ENCODE measurements at regions not wholly inside any gene's neighbourhood (a gene's known extent, or its start where the extent isn't known, plus 50 kb on each side); places are given as distances from the start of the nearest gene placed in this dataset.

- TF ChIP-seq CTCF (IDR thresholded peaks at IDR 0.05) = no peak
- TF ChIP-seq, protein P1, sequence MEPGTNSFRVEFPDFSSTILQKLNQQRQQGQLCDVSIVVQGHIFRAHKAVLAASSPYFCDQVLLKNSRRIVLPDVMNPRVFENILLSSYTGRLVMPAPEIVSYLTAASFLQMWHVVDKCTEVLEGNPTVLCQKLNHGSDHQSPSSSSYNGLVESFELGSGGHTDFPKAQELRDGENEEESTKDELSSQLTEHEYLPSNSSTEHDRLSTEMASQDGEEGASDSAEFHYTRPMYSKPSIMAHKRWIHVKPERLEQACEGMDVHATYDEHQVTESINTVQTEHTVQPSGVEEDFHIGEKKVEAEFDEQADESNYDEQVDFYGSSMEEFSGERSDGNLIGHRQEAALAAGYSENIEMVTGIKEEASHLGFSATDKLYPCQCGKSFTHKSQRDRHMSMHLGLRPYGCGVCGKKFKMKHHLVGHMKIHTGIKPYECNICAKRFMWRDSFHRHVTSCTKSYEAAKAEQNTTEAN (CRISPR knock-in tag; IDR thresholded peaks at IDR 0.05) = no peak
- TF ChIP-seq, protein P2, sequence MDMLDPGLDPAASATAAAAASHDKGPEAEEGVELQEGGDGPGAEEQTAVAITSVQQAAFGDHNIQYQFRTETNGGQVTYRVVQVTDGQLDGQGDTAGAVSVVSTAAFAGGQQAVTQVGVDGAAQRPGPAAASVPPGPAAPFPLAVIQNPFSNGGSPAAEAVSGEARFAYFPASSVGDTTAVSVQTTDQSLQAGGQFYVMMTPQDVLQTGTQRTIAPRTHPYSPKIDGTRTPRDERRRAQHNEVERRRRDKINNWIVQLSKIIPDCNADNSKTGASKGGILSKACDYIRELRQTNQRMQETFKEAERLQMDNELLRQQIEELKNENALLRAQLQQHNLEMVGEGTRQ (CRISPR knock-in tag; IDR thresholded peaks at IDR 0.05) = no peak
These were observed 99.3 kb upstream of the CHD6 start for GRCh38 chr20:41717483-41717882.
